Ectodermal cell (in vitro differentiated cells): ENCODE measurements at regions not wholly inside any gene's neighbourhood (a gene's known extent, or its start where the extent isn't known, plus 50 kb on each side); places are given as distances from the start of the nearest gene placed in this dataset.
"Not testable (repeated sequence)": the region's sequence is repeated elsewhere in the genome, so short reads cannot be mapped to it uniquely, and the experiment has no call there.

Experiments used
- H3K27ac ChIP-seq: 2 replicates; pipeline ENCODE4 v1.7.0; 2013; ENCODE audit warnings: mild to moderate bottlenecking, low read depth, low read length; ENCODE audit not compliant: insufficient read depth, poor library complexity, severe bottlenecking
- H3K27me3 ChIP-seq: 2 replicates; pipeline ENCODE4 v1.7.0; 2013; ENCODE audit warnings: mild to moderate bottlenecking, low read length; ENCODE audit not compliant: insufficient read depth, control insufficient read depth, poor library complexity, severe bottlenecking
- H3K36me3 ChIP-seq: one replicate; pipeline ENCODE4 v1.7.0; 2013; ENCODE audit warnings: low read length; ENCODE audit not compliant: control insufficient read depth, insufficient read depth
- H3K4me1 ChIP-seq: one replicate; pipeline ENCODE4 v1.7.0; 2013; ENCODE audit warnings: low read length; ENCODE audit not compliant: control insufficient read depth, insufficient read depth
- H3K4me3 ChIP-seq: 2 replicates; pipeline ENCODE4 v1.7.0; 2013; ENCODE audit warnings: low read depth, low read length, control low read depth; ENCODE audit not compliant: insufficient read depth
- H3K9me3 ChIP-seq: 2 replicates; pipeline ENCODE4 v1.7.0; 2013; ENCODE audit warnings: mild to moderate bottlenecking, low read length, moderate library complexity; ENCODE audit not compliant: control insufficient read depth
- WGBS, 2 experiments: methylation state at CpG; one replicate each; pipeline ENCODE4 v1.1.7; 2013; ENCODE audit warnings: missing lambda C conversion rate in 2 of 2; 5-methylcytosine and 5-hydroxymethylcytosine counted together

- no peaks in the 10 kb centered on the region for H3K4me1 ChIP-seq
- no peaks in the 10 kb centered on the region for H3K36me3 ChIP-seq
- H3K4me3 ChIP-seq, result no peak overlapping the region
- H3K27me3 ChIP-seq, result no peaks in the 10 kb centered on the region
- H3K9me3 ChIP-seq, result no peaks in the 10 kb centered on the region
- WGBS, 2 experiments, result 83 to 91% methylated on average over 1 of the region's 1 CpG
- no peak overlapping the region for H3K27ac ChIP-seq
Measured at GRCh38 chr13:55869648-55870047, 1271.1 kb upstream of the PRR20A start.

- no peaks in the 10 kb centered on the region for H3K27me3 ChIP-seq
- 100% methylated on average over 1 of the region's 1 CpG; no CpG with 5 or more reads in 1 of the 2 experiments for WGBS, 2 experiments
- H3K36me3 ChIP-seq, result no peaks in the 10 kb centered on the region
- no peaks in the 10 kb centered on the region for H3K9me3 ChIP-seq
- no peaks in the 10 kb centered on the region for H3K4me1 ChIP-seq
- H3K27ac ChIP-seq, result no peak overlapping the region
- no peak overlapping the region for H3K4me3 ChIP-seq
Measured at GRCh38 chr13:55887561-55887960, 1253.2 kb upstream of the PRR20A start.

GRCh38 chr13:55893540-55893939 is 1247.2 kb upstream of the PRR20A start:
- no peak overlapping the region for H3K4me3 ChIP-seq
- H3K9me3 ChIP-seq, result no peaks in the 10 kb centered on the region
- no peaks in the 10 kb centered on the region for H3K36me3 ChIP-seq
- H3K4me1 ChIP-seq, result no peaks in the 10 kb centered on the region
- H3K27me3 ChIP-seq, result no peaks in the 10 kb centered on the region
- no peak overlapping the region for H3K27ac ChIP-seq
- WGBS, 2 experiments, result 90% methylated on average over 3 of the region's 3 CpGs

- no peaks in the 10 kb centered on the region for H3K9me3 ChIP-seq
- 84 to 92% methylated on average over 5 of the region's 5 CpGs for WGBS, 2 experiments
- H3K27me3 ChIP-seq, result no peaks in the 10 kb centered on the region
- no peak overlapping the region for H3K27ac ChIP-seq
- H3K36me3 ChIP-seq, result no peaks in the 10 kb centered on the region
- H3K4me3 ChIP-seq, result no peak overlapping the region
- no peaks in the 10 kb centered on the region for H3K4me1 ChIP-seq
Measured at GRCh38 chr13:55937180-55937579, 1203.5 kb upstream of the PRR20A start.

GRCh38 chr13:55948175-55948574 is 1192.5 kb upstream of the PRR20A start:
- Histone ChIP-seq H3K27ac (no peak overlapping the region), H3K4me3 (no peak overlapping the region), H3K4me1 (no peaks in the 10 kb centered on the region), H3K27me3 (no peaks in the 10 kb centered on the region), H3K36me3 (no peaks in the 10 kb centered on the region), H3K9me3 (no peaks in the 10 kb centered on the region)
- WGBS, 2 experiments, result 91 to 95% methylated on average over 5 of the region's 5 CpGs

- 94 to 97% methylated on average over 1 of the region's 1 CpG for WGBS, 2 experiments
- H3K27ac ChIP-seq, result no peak overlapping the region
- H3K4me1 ChIP-seq, result no peaks in the 10 kb centered on the region
- H3K27me3 ChIP-seq, result no peaks in the 10 kb centered on the region
- H3K9me3 ChIP-seq, result no peaks in the 10 kb centered on the region
- no peaks in the 10 kb centered on the region for H3K36me3 ChIP-seq
- no peak overlapping the region for H3K4me3 ChIP-seq
Measured at GRCh38 chr13:55963934-55964333, 1176.8 kb upstream of the PRR20A start.

- H3K36me3 ChIP-seq, result no peaks in the 10 kb centered on the region
- 86 to 100% methylated on average over 1 of the region's 3 CpGs for WGBS, 2 experiments
- H3K27me3 ChIP-seq, result no peaks in the 10 kb centered on the region
- H3K9me3 ChIP-seq, result no peaks in the 10 kb centered on the region
- no peaks in the 10 kb centered on the region for H3K4me1 ChIP-seq
- no peak overlapping the region for H3K4me3 ChIP-seq
- no peak overlapping the region for H3K27ac ChIP-seq
Measured at GRCh38 chr13:55967055-55967454, 1173.7 kb upstream of the PRR20A start.

- no peak overlapping the region for H3K4me3 ChIP-seq
Measured at GRCh38 chr13:55977436-55977835, 1163.3 kb upstream of the PRR20A start.

GRCh38 chr13:55981381-55981780 is 1159.3 kb upstream of the PRR20A start:
- Histone ChIP-seq H3K4me3 (no peak overlapping the region), H3K36me3 (no peaks in the 10 kb centered on the region), H3K9me3 (no peaks in the 10 kb centered on the region), H3K27ac (no peak overlapping the region), H3K27me3 (no peaks in the 10 kb centered on the region), H3K4me1 (no peaks in the 10 kb centered on the region)
- WGBS, 2 experiments, result 100% methylated on average over 1 of the region's 1 CpG; no CpG with 5 or more reads in 1 of the 2 experiments

More at GRCh38 chr13:55977436-55977835, 1163.3 kb upstream of the PRR20A start:
- Histone ChIP-seq H3K27me3 (no peaks in the 10 kb centered on the region), H3K4me1 (no peaks in the 10 kb centered on the region), H3K9me3 (no peaks in the 10 kb centered on the region), H3K27ac (no peak overlapping the region), H3K36me3 (no peaks in the 10 kb centered on the region)
- WGBS, 2 experiments, result 95% methylated on average over 6 of the region's 6 CpGs

- not testable (repeated sequence) for H3K9me3 ChIP-seq, H3K27me3 ChIP-seq, H3K36me3 ChIP-seq, H3K4me3 ChIP-seq, H3K27ac ChIP-seq, H3K4me1 ChIP-seq
- 92 to 98% methylated on average over 2 of the region's 2 CpGs for WGBS, 2 experiments
Measured at GRCh38 chr13:55984026-55984425, 1156.7 kb upstream of the PRR20A start.

- Histone ChIP-seq H3K4me1 (no peaks in the 10 kb centered on the region), H3K9me3 (no peaks in the 10 kb centered on the region), H3K27ac (no peak overlapping the region), H3K27me3 (no peaks in the 10 kb centered on the region), H3K4me3 (no peak overlapping the region), H3K36me3 (no peaks in the 10 kb centered on the region)
- 95 to 100% methylated on average over 1 to 3 of the region's 3 CpGs for WGBS, 2 experiments
Measured at GRCh38 chr13:55990631-55991030, 1150.1 kb upstream of the PRR20A start.
